GM23338 (cell line): ENCODE measurements at regions not wholly inside any gene's neighbourhood (a gene's known extent, or its start where the extent isn't known, plus 50 kb on each side); places are given as distances from the start of the nearest gene placed in this dataset.

Experiments
- ATAC-seq: fragments of 200-7000 bp; cut with Tn5 transposase; 3 replicates; pipeline ENCODE4 v1.9.1; 2020
- DNase-seq: peaks from one replicate; pipeline ENCODE4 v3.0.0-alpha.2; 2015; ENCODE audit warnings: low spot score
- H2AFZ ChIP-seq: fragments of 200-600 bp; sonication (generic); 2 replicates; pipeline ENCODE4 v1.8.0; 2016; ENCODE audit warnings: antibody characterized with exemption, mild to moderate bottlenecking, moderate library complexity
- H3F3A ChIP-seq: fragments of 200-600 bp; sonication (generic); replicated peaks from 2 replicates; pipeline ENCODE4 v1.8.0; 2017; ENCODE audit warnings: antibody characterized with exemption, mixed run types, low read depth
- H3K27ac ChIP-seq: fragments of 200-600 bp; sonication (generic); 2 replicates; pipeline ENCODE4 v1.6.1; 2016; ENCODE audit warnings: low read depth
- H3K27me3 ChIP-seq: fragments of 200-600 bp; sonication (generic); 2 replicates; pipeline ENCODE4 v1.8.0; 2016; ENCODE audit warnings: mild to moderate bottlenecking, mixed run types, moderate library complexity; ENCODE audit not compliant: insufficient read depth
- H3K36me3 ChIP-seq: fragments of 200-600 bp; sonication (generic); 2 replicates; pipeline ENCODE4 v1.8.0; 2016; ENCODE audit warnings: mild to moderate bottlenecking; ENCODE audit not compliant: insufficient read depth
- H3K4me1 ChIP-seq: fragments of 200-600 bp; sonication (generic); 2 replicates; pipeline ENCODE4 v1.8.0; 2016; ENCODE audit warnings: mild to moderate bottlenecking, moderate library complexity; ENCODE audit not compliant: insufficient read depth
- H3K4me2 ChIP-seq: fragments of 200-600 bp; sonication (generic); 2 replicates; pipeline ENCODE4 v1.7.1; 2017; ENCODE audit warnings: mixed run types
- H3K4me3 ChIP-seq: fragments of 200-600 bp; sonication (generic); 2 replicates; pipeline ENCODE4 v1.6.1; 2016; ENCODE audit warnings: mixed run types
- H3K79me2 ChIP-seq: fragments of 200-600 bp; sonication (generic); replicated peaks from 2 replicates; pipeline ENCODE4 v1.8.0; 2017; ENCODE audit warnings: mild to moderate bottlenecking; ENCODE audit not compliant: insufficient read depth
- H3K9me2 ChIP-seq: fragments of 200-600 bp; sonication (generic); 2 replicates; pipeline ENCODE4 v1.8.0; 2017; ENCODE audit not compliant: insufficient read depth
- H4K20me1 ChIP-seq: fragments of 200-600 bp; sonication (generic); replicated peaks from 2 replicates; pipeline ENCODE4 v1.8.0; 2017; ENCODE audit warnings: mild to moderate bottlenecking; ENCODE audit not compliant: insufficient read depth
- H3K27ac Mint-ChIP-seq: 2 replicates; pipeline ENCODE4 v1.8.0; 2020; ENCODE audit warnings: inconsistent platforms, mild to moderate bottlenecking, moderate library complexity, mixed read lengths
- H3K27me3 Mint-ChIP-seq: 3 replicates; pipeline ENCODE4 v1.8.0; 2022; ENCODE audit warnings: low read depth, mild to moderate bottlenecking, moderate library complexity, mixed read lengths, inconsistent platforms; ENCODE audit not compliant: insufficient read depth, poor library complexity
- H3K36me3 Mint-ChIP-seq: 3 replicates; pipeline ENCODE4 v1.8.0; 2021; ENCODE audit warnings: low read depth, mild to moderate bottlenecking, inconsistent platforms, moderate library complexity, mixed read lengths
- H3K4me1 Mint-ChIP-seq: 3 replicates; pipeline ENCODE4 v1.8.0; 2020; ENCODE audit warnings: mild to moderate bottlenecking, inconsistent platforms, mixed read lengths
- H3K4me3 Mint-ChIP-seq: 3 replicates; pipeline ENCODE4 v1.8.0; 2021; ENCODE audit warnings: moderate library complexity, mild to moderate bottlenecking, inconsistent platforms, mixed read lengths
- H3K9me3 Mint-ChIP-seq: 3 replicates; pipeline ENCODE4 v1.8.0; 2020; ENCODE audit warnings: moderate library complexity, mild to moderate bottlenecking, inconsistent platforms, mixed read lengths
- CREB1 ChIP-seq: fragments of 250-450 bp; sonication (Bioruptor Pico); IDR thresholded peaks from 2 replicates; pipeline ENCODE4 v1.5.0; 2020; ENCODE audit warnings: low read depth, mild to moderate bottlenecking, moderate library complexity
- CTCF ChIP-seq, 2 experiments: fragments of 200-600 bp in 1 of 2; sonication (generic) in 1 of 2; conservative IDR thresholded peaks; 2 replicates each; pipeline versions ENCODE4 v1.5.1 to v1.6.1; 2016 to 2017; ENCODE audit warnings: antibody characterized with exemption in 2 of 2, low read depth in 2 of 2, mild to moderate bottlenecking in 2 of 2, moderate library complexity in 1 of 2
- JUNB ChIP-seq: IDR thresholded peaks from one replicate; pipeline ENCODE4 v1.6.1; 2016; ENCODE audit warnings: antibody characterized with exemption; ENCODE audit not compliant: unreplicated experiment
- POLR2AphosphoS5 ChIP-seq: IDR thresholded peaks from 2 replicates; pipeline ENCODE4 v1.6.1; 2016; ENCODE audit warnings: antibody characterized with exemption, low read depth
- STAT1 ChIP-seq: IDR thresholded peaks from one replicate; pipeline ENCODE4 v1.6.1; 2016; ENCODE audit warnings: antibody characterized with exemption; ENCODE audit not compliant: unreplicated experiment
- ZNF462 ChIP-seq: fragments of 250-450 bp; sonication (Bioruptor Pico); IDR thresholded peaks from 2 replicates; pipeline ENCODE4 v1.5.0; 2020; ENCODE audit warnings: mild to moderate bottlenecking, moderate library complexity

- TF ChIP-seq ZNF462 (CRISPR knock-in tag) (no peak), CREB1 (no peak)
Measured at GRCh38 chr18:67964462-67964861, 447.9 kb upstream of the DSEL start (continued).

- Histone ChIP-seq H4K20me1 (no peaks in the 10 kb centered on the region), H2AFZ (no peak overlapping the region), H3K4me2 (no peak overlapping the region), H3K9me2 (no peaks in the 10 kb centered on the region), H3F3A (no peaks in the 10 kb centered on the region), H3K4me3 (no peak overlapping the region), H3K27ac (no peak overlapping the region), H3K79me2 (no peaks in the 10 kb centered on the region), H3K4me1 (peaks cover 12% of the 10 kb centered on the region), H3K36me3 (no peaks in the 10 kb centered on the region), H3K27me3 (no peaks in the 10 kb centered on the region)
- H3K9me3 Mint-ChIP-seq: no peaks in the 10 kb centered on the region
- DNase-seq (no peak), ATAC-seq (no peak)
- H3K4me1 Mint-ChIP-seq: peaks cover 11% of the 10 kb centered on the region
- peaks cover 1% of the 10 kb centered on the region for H3K27me3 Mint-ChIP-seq
- H3K36me3 Mint-ChIP-seq: no peaks in the 10 kb centered on the region
- TF ChIP-seq CTCF (conservative IDR thresholded peaks at IDR 0.05; ENCODE audit: low read depth in 2 of 2) (no peak), JUNB (no peak), ZNF462 (CRISPR knock-in tag) (no peak), STAT1 (no peak), POLR2AphosphoS5 (no peak), CREB1 (no peak)
- no peak overlapping the region for H3K27ac Mint-ChIP-seq
- H3K4me3 Mint-ChIP-seq: no peak overlapping the region
Measured at GRCh38 chr18:67961701-67962440, 445.4 kb upstream of the DSEL start.
